NCI-H748 (cell line): ENCODE measurements at regions not wholly inside any gene's neighbourhood (a gene's known extent, or its start where the extent isn't known, plus 50 kb on each side); places are given as distances from the start of the nearest gene placed in this dataset.

Experiments used
- DNase-seq: peaks from one replicate; lab custom pipeline; 2025; ENCODE audit not compliant: unreplicated experiment; lab: John Stamatoyannopoulos, UW

- no peak for DNase-seq
Observed at GRCh38 chr16:58958749-58959148, 224.6 kb upstream of the GOT2 start.

GRCh38 chr16:58948244-58948643 lies 214.1 kb upstream of the GOT2 start:
- DNase-seq = no peak

GRCh38 chr16:58940609-58941008 lies 206.5 kb upstream of the GOT2 start:
- no peak for DNase-seq

- no peak for DNase-seq
Observed at GRCh38 chr16:58938811-58939210, 204.7 kb upstream of the GOT2 start.

GRCh38 chr16:58937661-58938060 lies 203.5 kb upstream of the GOT2 start:
- DNase-seq = no peak

- DNase-seq = no peak
Observed at GRCh38 chr16:58933186-58933585, 199.1 kb upstream of the GOT2 start.

GRCh38 chr16:58931436-58931835 lies 197.3 kb upstream of the GOT2 start:
- DNase-seq = no peak

- DNase-seq = no peak
Observed at GRCh38 chr16:58923094-58923493, 189.0 kb upstream of the GOT2 start.

- no peak for DNase-seq
Observed at GRCh38 chr16:58913456-58913855, 179.3 kb upstream of the GOT2 start.

GRCh38 chr16:58912571-58912970 lies 178.5 kb upstream of the GOT2 start:
- no peak for DNase-seq

- no peak for DNase-seq
Observed at GRCh38 chr16:58906981-58907715, 173.0 kb upstream of the GOT2 start.

- no peak for DNase-seq
Observed at GRCh38 chr16:58904291-58904690, 170.2 kb upstream of the GOT2 start.

GRCh38 chr16:58889516-58889915 lies 155.4 kb upstream of the GOT2 start:
- no peak for DNase-seq

GRCh38 chr16:58885528-58886170 lies 151.5 kb upstream of the GOT2 start:
- DNase-seq = no peak

- DNase-seq = no peak
Observed at GRCh38 chr16:58884141-58884540, 150.0 kb upstream of the GOT2 start.

- no peak for DNase-seq
Observed at GRCh38 chr16:58883131-58883530, 149.0 kb upstream of the GOT2 start.

- no peak for DNase-seq
Observed at GRCh38 chr16:58882292-58882691, 148.2 kb upstream of the GOT2 start.

- peak; percentile 0 for DNase-seq
Observed at GRCh38 chr16:58878641-58879040, 144.5 kb upstream of the GOT2 start.

GRCh38 chr16:58866935-58867334 lies 132.8 kb upstream of the GOT2 start:
- no peak for DNase-seq

- no peak for DNase-seq
Observed at GRCh38 chr16:58863761-58864160, 129.6 kb upstream of the GOT2 start.

- no peak for DNase-seq
Observed at GRCh38 chr16:58863042-58863441, 128.9 kb upstream of the GOT2 start.

GRCh38 chr16:58862334-58863021 lies 128.4 kb upstream of the GOT2 start:
- DNase-seq = peak; percentile 68
